Parathyroid adenoma (tissue), 2 donors: ENCODE measurements at regions not wholly inside any gene's neighbourhood (a gene's known extent, or its start where the extent isn't known, plus 50 kb on each side); places are given as distances from the start of the nearest gene placed in this dataset.
"Not testable (repeated sequence)": the region's sequence is repeated elsewhere in the genome, so short reads cannot be mapped to it uniquely, and the experiment has no call there.

ENCODE experiments used
- H2AFZ ChIP-seq: fragments of 300-600 bp; sonication (generic); one replicate; pipeline ENCODE4 v1.7.0; 2017; ENCODE audit warnings: antibody characterized with exemption, mild to moderate bottlenecking
- H3K27ac ChIP-seq: fragments of 300-600 bp; sonication (generic); one replicate; pipeline ENCODE4 v1.7.0; 2017
- H3K27me3 ChIP-seq: fragments of 300-600 bp; sonication (generic); one replicate; pipeline ENCODE4 v1.7.0; 2017; ENCODE audit warnings: low read length; ENCODE audit not compliant: control insufficient read depth, insufficient read depth
- H3K36me3 ChIP-seq: fragments of 300-600 bp; sonication (generic); one replicate; pipeline ENCODE4 v1.7.0; 2017; ENCODE audit warnings: low read length; ENCODE audit not compliant: control insufficient read depth, insufficient read depth
- H3K4me1 ChIP-seq: fragments of 300-600 bp; sonication (generic); one replicate; pipeline ENCODE4 v1.7.0; 2017; ENCODE audit warnings: control low read depth
- H3K4me2 ChIP-seq: fragments of 300-600 bp; sonication (generic); one replicate; pipeline ENCODE4 v1.7.0; 2017; ENCODE audit warnings: low read length
- H3K4me3 ChIP-seq: fragments of 300-600 bp; sonication (generic); one replicate; pipeline ENCODE4 v1.7.0; 2017; ENCODE audit warnings: low read depth, low read length
- H3K79me2 ChIP-seq: fragments of 300-600 bp; sonication (generic); one replicate; pipeline ENCODE4 v1.7.0; 2017; ENCODE audit warnings: control low read depth
- H3K9ac ChIP-seq: fragments of 300-600 bp; sonication (generic); one replicate; pipeline ENCODE4 v1.7.0; 2017; ENCODE audit warnings: mild to moderate bottlenecking
- H3K9me3 ChIP-seq: fragments of 300-600 bp; sonication (generic); one replicate; pipeline ENCODE4 v1.7.0; 2017; ENCODE audit warnings: low read length; ENCODE audit not compliant: control insufficient read depth
- CTCF ChIP-seq: fragments of 300-600 bp; sonication (generic); IDR thresholded peaks from one replicate; pipeline ENCODE4 v1.7.0; 2017; ENCODE audit warnings: antibody characterized with exemption, mild to moderate bottlenecking
- donor health status: primary hyperparathyroidism.

- Histone ChIP-seq H3K9ac (no peak overlapping the region), H3K4me3 (no peak overlapping the region), H3K9me3 (no peaks in the 10 kb centered on the region), H3K27me3 (no peaks in the 10 kb centered on the region), H3K36me3 (no peaks in the 10 kb centered on the region), H3K27ac (no peak overlapping the region), H3K4me2 (no peak overlapping the region), H3K79me2 (no peaks in the 10 kb centered on the region), H2AFZ (no peak overlapping the region), H3K4me1 (no peaks in the 10 kb centered on the region)
- no peak for TF ChIP-seq CTCF
These were observed 488.0 kb downstream of the BCKDHB start for GRCh38 chr6:80594461-80594860.

- Histone ChIP-seq H3K27me3 (no peaks in the 10 kb centered on the region), H3K9me3 (no peaks in the 10 kb centered on the region), H3K4me2 (no peak overlapping the region), H3K4me1 (no peaks in the 10 kb centered on the region), H3K9ac (no peak overlapping the region), H3K27ac (no peak overlapping the region), H3K4me3 (no peak overlapping the region), H3K79me2 (no peaks in the 10 kb centered on the region), H2AFZ (no peak overlapping the region), H3K36me3 (no peaks in the 10 kb centered on the region)
- TF ChIP-seq CTCF = no peak
These were observed 486.0 kb downstream of the BCKDHB start for GRCh38 chr6:80592436-80592835.

- H3K36me3 ChIP-seq = no peaks in the 10 kb centered on the region
- H3K27ac ChIP-seq = no peak overlapping the region
- H3K9ac ChIP-seq = no peak overlapping the region
- no peaks in the 10 kb centered on the region for H3K79me2 ChIP-seq
- no peak overlapping the region for H3K4me3 ChIP-seq
- no peaks in the 10 kb centered on the region for H3K4me1 ChIP-seq
- TF ChIP-seq CTCF = no peak
- no peaks in the 10 kb centered on the region for H3K27me3 ChIP-seq
- no peak overlapping the region for H3K4me2 ChIP-seq
- H3K9me3 ChIP-seq = no peaks in the 10 kb centered on the region
- H2AFZ ChIP-seq = no peak overlapping the region
These were observed 479.8 kb downstream of the BCKDHB start for GRCh38 chr6:80586242-80586641.

GRCh38 chr6:80579391-80580023 is 473.0 kb downstream of the BCKDHB start:
- H3K4me2 ChIP-seq = no peak overlapping the region
- H3K79me2 ChIP-seq = no peaks in the 10 kb centered on the region
- H3K4me3 ChIP-seq = no peak overlapping the region
- no peak overlapping the region for H2AFZ ChIP-seq
- no peaks in the 10 kb centered on the region for H3K4me1 ChIP-seq
- TF ChIP-seq CTCF = no peak
- no peak overlapping the region for H3K27ac ChIP-seq
- no peaks in the 10 kb centered on the region for H3K36me3 ChIP-seq
- no peak overlapping the region for H3K9ac ChIP-seq
- H3K9me3 ChIP-seq = no peaks in the 10 kb centered on the region
- H3K27me3 ChIP-seq = no peaks in the 10 kb centered on the region

- not testable (repeated sequence) for H3K27ac ChIP-seq, H3K36me3 ChIP-seq, H3K9ac ChIP-seq, H2AFZ ChIP-seq, H3K4me2 ChIP-seq, H3K27me3 ChIP-seq, H3K4me1 ChIP-seq, H3K4me3 ChIP-seq, H3K9me3 ChIP-seq, H3K79me2 ChIP-seq
These were observed 466.8 kb downstream of the BCKDHB start for GRCh38 chr6:80573320-80573719.
